SK-N-SH (cell line): ENCODE measurements at regions not wholly inside any gene's neighbourhood (a gene's known extent, or its start where the extent isn't known, plus 50 kb on each side); places are given as distances from the start of the nearest gene placed in this dataset.

Experiments used
- CTCF ChIA-PET: fragments of 300-600, 350-600 bp; formaldehyde crosslinking; extraction: SDS; loops from one replicate; lab custom pipeline; 2021; lab: Yijun Ruan, JAX
- POLR2A ChIA-PET: fragments of 350-600 bp; sonication (Branson Sonifier 250); formaldehyde crosslinking; extraction: SDS; loops from one replicate; lab custom pipeline; 2020; ENCODE audit warnings: antibody characterized with exemption, inconsistent platforms; lab: Yijun Ruan, JAX
- DNase-seq: peaks from one replicate; pipeline ENCODE4 v3.0.0; 2012
- H2AFZ ChIP-seq: fragments of 200-600 bp; sonication (generic); 2 replicates; pipeline ENCODE4 v1.8.1; 2016; ENCODE audit warnings: antibody characterized with exemption, mild to moderate bottlenecking, low read depth
- H3F3A ChIP-seq: fragments of 200-600 bp; sonication (generic); replicated peaks from 2 replicates; pipeline ENCODE3; 2016; ENCODE audit warnings: antibody characterized with exemption, mild to moderate bottlenecking; ENCODE audit not compliant: insufficient read depth
- H3K27ac ChIP-seq, 2 experiments: fragments of 200-500 bp in 1 of 2; fragments of 200-600 bp in 1 of 2; sonication (Bioruptor generic) in 1 of 2; sonication (generic), shearing (Covaris generic) in 1 of 2; 2 replicates each; pipeline versions ENCODE4 v1.5.1 to v1.6.1; 2014 to 2016; ENCODE audit warnings: low read depth in 2 of 2, inconsistent platforms in 1 of 2, low read length in 1 of 2, mild to moderate bottlenecking in 1 of 2, mixed read lengths in 1 of 2
- H3K27me3 ChIP-seq: fragments of 200-600 bp; sonication (generic), shearing (Covaris generic); 2 replicates; pipeline ENCODE4 v1.6.1; 2016; ENCODE audit warnings: mixed run types; ENCODE audit not compliant: insufficient read depth
- H3K36me3 ChIP-seq, 2 experiments: fragments of 200-500 bp in 1 of 2; fragments of 200-600 bp in 1 of 2; sonication (Bioruptor generic) in 1 of 2; sonication (generic) in 1 of 2; replicated peaks in 1 of 2; 2 replicates each; pipeline versions ENCODE3 to v1.5.1; 2014 to 2016; ENCODE audit warnings: low read length in 1 of 2, mild to moderate bottlenecking in 1 of 2; ENCODE audit not compliant: insufficient read depth in 2 of 2, control insufficient read depth in 1 of 2
- H3K4me1 ChIP-seq, 2 experiments: fragments of 200-500 bp in 1 of 2; fragments of 200-600 bp in 1 of 2; sonication (Bioruptor generic) in 1 of 2; sonication (generic), shearing (Covaris generic) in 1 of 2; 2 replicates each; pipeline versions ENCODE4 v1.5.1 to v1.6.1; 2014 to 2016; ENCODE audit warnings: low read depth in 1 of 2, low read length in 1 of 2, mixed run types in 1 of 2; ENCODE audit not compliant: insufficient read depth in 2 of 2, control insufficient read depth in 1 of 2
- H3K4me2 ChIP-seq: fragments of 200-600 bp; sonication (generic), shearing (Covaris generic); 2 replicates; pipeline ENCODE4 v1.6.1; 2017; ENCODE audit warnings: mixed run types
- H3K4me3 ChIP-seq, 2 experiments: fragments of 200-500 bp in 1 of 2; fragments of 200-600 bp in 1 of 2; sonication (Bioruptor generic) in 1 of 2; sonication (generic), shearing (Covaris generic) in 1 of 2; 2 replicates each; pipeline versions ENCODE4 v1.5.1 to v1.8.1; 2014 to 2016; ENCODE audit warnings: low read depth in 2 of 2, inconsistent platforms in 1 of 2, low read length in 1 of 2, mild to moderate bottlenecking in 1 of 2, mixed read lengths in 1 of 2, moderate library complexity in 1 of 2
- H3K79me2 ChIP-seq: fragments of 200-600 bp; sonication (generic); 2 replicates; pipeline ENCODE4 v1.8.1; 2017; ENCODE audit warnings: mild to moderate bottlenecking; ENCODE audit not compliant: insufficient read depth
- H3K9ac ChIP-seq: fragments of 200-600 bp; sonication (generic); 2 replicates; pipeline ENCODE4 v1.6.1; 2017; ENCODE audit warnings: mixed run types
- H3K9me2 ChIP-seq: fragments of 200-600 bp; sonication (generic); 2 replicates; pipeline ENCODE4 v1.6.1; 2017; ENCODE audit warnings: mixed run types
- H3K9me3 ChIP-seq: fragments of 200-600 bp; sonication (generic); 2 replicates; pipeline ENCODE4 v1.6.1; 2017; ENCODE audit warnings: mixed run types, mild to moderate bottlenecking, moderate library complexity
- H4K20me1 ChIP-seq: fragments of 200-600 bp; sonication (generic); 2 replicates; pipeline ENCODE4 v1.6.1; 2017; ENCODE audit warnings: mild to moderate bottlenecking, mixed run types; ENCODE audit not compliant: insufficient read depth
- CHD2 ChIP-seq: fragments of 150-350 bp; IDR thresholded peaks from 2 replicates; pipeline ENCODE4 v1.6.1; 2018; ENCODE audit warnings: low read length; ENCODE audit not compliant: partially characterized antibody
- CTCF ChIP-seq: fragments of 200-600 bp; sonication (generic); IDR thresholded peaks from 2 replicates; pipeline ENCODE4 v1.6.1; 2017; ENCODE audit warnings: antibody characterized with exemption, mild to moderate bottlenecking, moderate library complexity
- ELF1 ChIP-seq: IDR thresholded peaks from 2 replicates; pipeline ENCODE4 v1.4.0; 2012
- EP300 ChIP-seq, 2 experiments: IDR thresholded peaks; 2 replicates each; pipeline versions ENCODE4 v1.4.0 to v1.6.1; 2012; ENCODE audit warnings: borderline replicate concordance in 1 of 2, low read depth in 1 of 2, low read length in 1 of 2
- EZH2phosphoT487 ChIP-seq: fragments of 200-600 bp; sonication (generic); IDR thresholded peaks from 2 replicates; pipeline ENCODE4 v1.6.1; 2017; ENCODE audit warnings: low read depth, mixed run types, mild to moderate bottlenecking, antibody characterized with exemption, moderate library complexity, borderline replicate concordance
- FOXJ3 ChIP-seq: sonication (generic); formaldehyde crosslinking; IDR thresholded peaks from 2 replicates; pipeline ENCODE4 v1.5.1; 2020; ENCODE audit warnings: mild to moderate bottlenecking, missing genetic modification reagents
- GATA2 ChIP-seq: sonication (generic); formaldehyde crosslinking; IDR thresholded peaks from 2 replicates; pipeline ENCODE4 v1.5.0; 2020; ENCODE audit warnings: mild to moderate bottlenecking, missing genetic modification reagents
- MXI1 ChIP-seq: IDR thresholded peaks from 2 replicates; pipeline ENCODE4 v1.6.1; 2012; ENCODE audit warnings: mild to moderate bottlenecking, low read depth, low read length, improper control_type of control experiment
- NFIC ChIP-seq: IDR thresholded peaks from 2 replicates; pipeline ENCODE4 v1.4.0; 2012; ENCODE audit warnings: borderline replicate concordance
- NRF1 ChIP-seq: IDR thresholded peaks from 2 replicates; pipeline ENCODE4 v1.6.1; 2012; ENCODE audit warnings: low read depth, mild to moderate bottlenecking, low read length
- POLR2AphosphoS5 ChIP-seq: IDR thresholded peaks from 2 replicates; pipeline ENCODE4 v1.6.1; 2012; ENCODE audit warnings: low read depth, low read length
- REST ChIP-seq: IDR thresholded peaks from 2 replicates; pipeline ENCODE4 v1.6.1; 2012; ENCODE audit warnings: mild to moderate bottlenecking, low read depth, low read length, moderate library complexity
- RXRA ChIP-seq: IDR thresholded peaks from 2 replicates; pipeline ENCODE4 v1.4.0; 2012; ENCODE audit warnings: low read depth, mild to moderate bottlenecking, borderline replicate concordance
- SIN3A ChIP-seq: IDR thresholded peaks from 2 replicates; pipeline ENCODE4 v1.6.1; 2012; ENCODE audit warnings: low read depth, mild to moderate bottlenecking, low read length, moderate library complexity, borderline replicate concordance
- SMC3 ChIP-seq: IDR thresholded peaks from 2 replicates; pipeline ENCODE4 v1.6.1; 2012; ENCODE audit warnings: low read depth, low read length, improper control_type of control experiment
- TCF12 ChIP-seq: IDR thresholded peaks from 2 replicates; pipeline ENCODE4 v1.4.0; 2012
- YY1 ChIP-seq: IDR thresholded peaks from 2 replicates; pipeline ENCODE4 v1.4.0; 2012; ENCODE audit warnings: low read depth, mild to moderate bottlenecking
- WGBS: methylation state at CpG from one replicate; pipeline ENCODE4 v1.1.6; 2017; ENCODE audit warnings: low lambda C conversion rate; 5-methylcytosine and 5-hydroxymethylcytosine counted together
- TF ChIP-seq, protein P1 (sequence below): fragments of 150-350 bp; IDR thresholded peaks from 2 replicates; pipeline ENCODE4 v1.6.1; 2017; ENCODE audit warnings: antibody characterized with exemption, low read length, low read depth, borderline replicate concordance

GRCh38 chr4:143026459-143027170 is 158.1 kb upstream of the USP38 start:
- WGBS = 0% methylated on average over 1 of the region's 1 CpG
- H3K4me1 ChIP-seq = no peaks in the 10 kb centered on the region; a peak in 1 of 4 replicates
- DNase-seq = no peak
- POLR2A ChIA-PET = no interaction called here
- CTCF ChIA-PET = no interaction called here
- no peak overlapping the region for H2AFZ ChIP-seq
- no peak overlapping the region for H3K4me3 ChIP-seq
- H3K9ac ChIP-seq = no peak overlapping the region
- no peaks in the 10 kb centered on the region for H3K79me2 ChIP-seq
- H3K27me3 ChIP-seq = no peaks in the 10 kb centered on the region
- no peaks in the 10 kb centered on the region for H3K36me3 ChIP-seq
- TF ChIP-seq CTCF (no peak), MXI1 (no peak), CHD2 (no peak), POLR2AphosphoS5 (no peak), RXRA (no peak), NRF1 (no peak), ELF1 (no peak), EP300 (IDR thresholded peaks at IDR 0.05; ENCODE audit: borderline replicate concordance in 1 of 2, low read depth in 1 of 2, low read length in 1 of 2) (no peak), YY1 (no peak), TCF12 (no peak), REST (no peak), FOXJ3 (CRISPR knock-in tag) (no peak), SMC3 (no peak), EZH2phosphoT487 (no peak), SIN3A (no peak), NFIC (no peak), GATA2 (CRISPR knock-in tag) (no peak)
- TF ChIP-seq, protein P1, sequence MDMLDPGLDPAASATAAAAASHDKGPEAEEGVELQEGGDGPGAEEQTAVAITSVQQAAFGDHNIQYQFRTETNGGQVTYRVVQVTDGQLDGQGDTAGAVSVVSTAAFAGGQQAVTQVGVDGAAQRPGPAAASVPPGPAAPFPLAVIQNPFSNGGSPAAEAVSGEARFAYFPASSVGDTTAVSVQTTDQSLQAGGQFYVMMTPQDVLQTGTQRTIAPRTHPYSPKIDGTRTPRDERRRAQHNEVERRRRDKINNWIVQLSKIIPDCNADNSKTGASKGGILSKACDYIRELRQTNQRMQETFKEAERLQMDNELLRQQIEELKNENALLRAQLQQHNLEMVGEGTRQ = no peak
- no peak overlapping the region for H3K4me2 ChIP-seq
- no peaks in the 10 kb centered on the region for H3F3A ChIP-seq
- H3K9me2 ChIP-seq = no peaks in the 10 kb centered on the region
- no peak overlapping the region for H3K27ac ChIP-seq
- H3K9me3 ChIP-seq = no peaks in the 10 kb centered on the region
- no peaks in the 10 kb centered on the region for H4K20me1 ChIP-seq
